GM19452 (cell line): ENCODE measurements at regions not wholly inside any gene's neighbourhood (a gene's known extent, or its start where the extent isn't known, plus 50 kb on each side); places are given as distances from the start of the nearest gene placed in this dataset.
"Not testable (repeated sequence)": the region's sequence is repeated elsewhere in the genome, so short reads cannot be mapped to it uniquely, and the experiment has no call there.

ENCODE experiments used
- ATAC-seq: cut with Tn5 transposase; IDR thresholded peaks from one replicate; pipeline ENCODE4 v1.9.1; 2021; ENCODE audit not compliant: unreplicated experiment

DNA sequence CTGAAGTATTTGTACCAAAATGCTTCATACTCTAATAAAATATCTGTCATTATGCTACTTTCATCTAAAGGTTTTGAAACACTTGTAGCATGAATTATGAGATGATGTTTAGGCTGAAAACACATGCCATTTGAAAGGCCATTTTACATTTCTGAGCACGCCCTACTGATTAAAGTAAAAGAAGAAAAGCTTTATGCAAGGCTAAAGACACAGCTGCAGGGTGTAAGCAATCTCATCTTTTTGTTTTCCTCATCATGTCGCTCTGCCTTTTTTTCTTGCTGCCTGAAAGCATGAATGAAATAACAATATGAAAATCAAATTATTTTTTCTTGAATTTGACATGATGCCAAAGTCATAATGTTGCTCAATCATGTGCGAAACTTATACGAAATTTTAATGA, 148.6 kb upstream of the ARG1 start:
- ATAC-seq: no peak

DNA sequence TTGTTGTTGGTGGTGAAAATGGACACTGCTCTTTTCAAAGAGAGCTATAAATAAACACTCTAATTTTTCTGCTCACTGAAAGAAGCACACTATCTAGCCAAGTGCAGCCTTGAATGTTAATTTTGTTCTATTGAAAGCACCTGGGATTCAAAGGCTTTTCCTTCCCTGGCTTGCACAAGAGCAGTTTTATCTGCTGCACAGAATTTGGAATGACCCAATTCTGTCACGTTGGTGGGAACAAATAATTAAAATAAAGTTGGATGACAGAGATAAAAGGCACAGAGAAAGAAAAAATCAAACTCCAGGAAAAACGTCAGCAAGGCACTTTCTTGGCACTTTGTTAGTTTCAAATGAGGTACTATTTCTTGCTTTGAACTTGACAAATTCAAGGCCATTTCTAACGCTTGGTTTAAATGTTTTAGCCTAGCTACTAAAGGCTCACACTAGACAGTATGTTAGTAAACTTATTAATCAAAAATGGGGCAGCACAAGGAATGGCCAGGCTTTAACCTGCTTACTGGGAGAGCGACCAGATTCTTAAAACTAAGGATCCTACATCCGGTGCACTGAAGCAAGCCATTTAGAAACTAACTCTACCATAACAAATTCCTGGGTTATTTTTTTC, 145.5 kb upstream of the ARG1 start:
- no peak for ATAC-seq

DNA sequence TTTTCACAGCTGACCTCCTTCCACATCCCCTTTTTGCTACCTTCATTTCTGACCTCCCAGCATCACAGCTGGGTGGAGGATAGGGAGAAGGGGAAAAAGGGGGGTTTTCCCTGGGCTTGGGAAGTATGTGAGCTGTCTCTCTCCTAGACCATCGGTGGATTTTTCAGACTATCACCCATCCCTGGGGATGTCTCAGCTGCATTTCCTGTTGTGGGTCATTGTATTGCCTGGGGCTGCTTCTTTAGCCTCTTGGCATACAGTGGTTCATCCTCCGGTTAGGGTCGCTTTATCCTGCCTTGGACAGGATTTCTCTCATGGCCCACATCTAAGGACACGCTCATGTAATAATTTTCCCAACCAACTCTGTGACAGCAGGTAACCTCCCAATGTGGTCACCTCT, 142.5 kb upstream of the ARG1 start:
- ATAC-seq: no peak

DNA sequence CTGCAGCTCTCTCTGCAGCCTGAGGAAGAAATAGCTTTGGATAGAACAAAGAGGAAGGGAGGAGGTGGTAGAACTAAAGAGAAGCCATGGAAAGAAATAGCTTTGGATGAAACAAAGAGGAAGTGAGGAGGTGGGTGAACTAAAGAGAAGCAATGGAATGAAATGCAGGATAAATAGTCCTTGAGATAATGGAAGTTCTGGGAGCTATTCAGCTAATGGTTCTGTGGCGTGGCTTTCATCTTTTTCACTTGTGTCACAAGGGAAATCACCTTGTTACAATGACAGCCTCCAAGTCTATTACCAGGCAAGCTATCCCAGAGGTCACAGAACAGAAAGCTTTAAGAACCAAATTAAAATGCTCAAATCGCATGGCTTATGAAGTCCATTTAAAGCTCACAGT, 141.3 kb upstream of the ARG1 start:
- no peak for ATAC-seq

DNA sequence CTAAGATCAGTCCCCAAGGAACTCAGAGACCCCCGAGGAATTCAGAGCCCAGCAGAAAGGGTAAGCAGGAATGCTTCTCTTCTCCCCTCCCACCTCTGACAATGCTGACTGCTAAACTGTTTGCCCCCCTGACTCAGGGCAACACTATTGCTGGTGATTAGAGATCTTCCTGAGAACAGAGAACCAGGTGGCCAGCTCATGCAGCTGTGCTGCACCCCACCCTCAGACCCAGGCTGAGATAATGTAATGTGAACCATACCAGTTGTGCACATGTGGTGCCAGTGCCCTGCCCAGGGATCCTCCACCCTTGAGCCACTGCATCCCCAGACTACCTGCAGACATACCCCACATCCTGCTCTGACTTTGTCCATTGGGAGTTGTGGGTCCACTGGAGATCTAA, 139.1 kb upstream of the ARG1 start:
- no peak for ATAC-seq

DNA sequence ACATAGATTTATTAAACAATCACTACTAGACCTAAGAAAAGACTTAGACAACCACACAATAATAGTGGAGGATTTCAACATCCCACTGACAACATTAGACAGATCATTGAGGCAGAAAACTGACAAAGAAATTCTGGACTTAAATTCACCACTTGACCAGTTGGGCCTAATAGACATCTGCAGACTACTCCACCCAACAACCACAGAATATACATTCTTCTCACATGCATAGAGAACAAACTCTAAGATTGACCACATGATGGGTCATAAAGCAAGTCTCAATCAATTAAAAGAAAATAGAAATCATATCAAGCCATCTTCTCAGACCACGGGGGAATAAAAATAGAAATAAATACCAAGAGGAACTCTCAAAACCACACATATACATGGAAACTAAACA, 136.7 kb upstream of the ARG1 start:
- ATAC-seq: no peak

DNA sequence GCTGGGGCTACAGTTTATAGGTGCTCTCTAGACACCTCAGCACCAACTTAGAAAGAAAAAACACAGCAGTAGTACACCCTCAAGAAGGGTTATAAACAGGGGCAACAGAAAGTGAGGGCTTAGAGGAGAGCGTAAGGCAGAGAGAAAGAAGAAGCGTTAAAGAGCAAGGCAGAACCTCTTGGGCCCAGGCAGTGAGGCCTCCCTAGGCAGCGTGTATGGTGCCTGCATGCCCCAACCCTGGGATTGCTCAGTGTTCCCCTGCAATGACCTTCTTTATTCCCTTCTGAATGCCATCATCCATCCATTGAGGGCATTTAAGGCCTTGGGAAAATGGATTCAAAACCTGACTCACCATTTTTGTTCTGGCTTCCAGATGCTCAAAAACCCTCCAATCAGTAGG, 130.0 kb upstream of the ARG1 start:
- ATAC-seq: no peak

DNA sequence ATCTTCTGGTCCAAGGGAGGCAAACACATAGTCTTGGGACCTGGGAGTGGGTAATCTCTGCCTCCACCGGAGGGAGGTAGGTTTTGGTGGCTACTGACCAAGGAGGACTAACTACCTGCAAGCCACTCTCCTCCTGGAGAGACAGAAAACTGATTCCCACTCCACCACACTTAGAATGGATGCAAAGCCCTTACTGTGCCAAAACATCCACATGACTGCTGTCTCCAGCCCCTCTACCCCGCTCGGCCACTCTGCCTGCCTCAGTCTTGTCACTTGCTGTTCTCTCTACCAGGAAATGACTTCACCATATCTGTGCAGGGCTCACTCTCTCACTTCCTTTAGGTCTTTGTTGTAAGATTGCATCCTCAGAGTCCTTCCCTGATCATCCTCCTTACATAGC, 129.5 kb upstream of the ARG1 start:
- no peak for ATAC-seq

DNA sequence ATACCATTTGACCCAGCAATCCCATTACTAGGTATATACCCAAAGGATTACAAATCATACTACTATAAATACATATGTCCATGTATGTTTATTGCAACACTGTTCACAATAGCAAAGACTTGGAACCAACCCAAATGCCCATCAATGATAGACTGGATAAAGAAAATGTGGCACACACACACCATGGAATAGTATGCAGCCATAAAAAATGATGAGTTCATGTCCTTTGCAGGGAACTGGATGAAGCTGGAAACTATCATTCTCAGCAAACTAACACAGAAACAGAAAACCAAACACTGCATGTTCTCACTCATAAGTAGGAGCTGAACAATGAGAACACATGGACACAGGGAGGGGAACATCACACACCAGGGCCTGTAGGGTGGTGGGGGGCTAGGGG, 127.7 kb upstream of the ARG1 start:
- ATAC-seq: not testable (repeated sequence)

DNA sequence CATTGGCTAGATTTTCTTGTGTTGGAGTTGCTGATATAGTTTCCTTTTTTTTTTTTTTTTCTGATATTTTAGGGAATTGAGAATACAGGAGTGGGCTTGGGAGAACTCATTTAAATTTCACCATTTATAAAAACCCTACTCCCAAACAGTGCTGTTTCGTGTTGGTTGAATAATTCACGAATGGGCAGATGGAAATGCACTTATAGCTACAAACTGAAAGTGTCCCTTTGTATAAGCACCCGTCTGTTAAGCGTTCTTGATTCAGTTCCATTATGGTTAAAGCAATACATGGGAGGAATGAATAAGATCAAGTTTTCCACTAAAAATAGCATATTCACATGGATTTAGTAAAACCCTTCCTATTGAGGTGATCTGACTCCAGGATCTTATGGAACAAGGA, 122.2 kb upstream of the ARG1 start:
- ATAC-seq: no peak

DNA sequence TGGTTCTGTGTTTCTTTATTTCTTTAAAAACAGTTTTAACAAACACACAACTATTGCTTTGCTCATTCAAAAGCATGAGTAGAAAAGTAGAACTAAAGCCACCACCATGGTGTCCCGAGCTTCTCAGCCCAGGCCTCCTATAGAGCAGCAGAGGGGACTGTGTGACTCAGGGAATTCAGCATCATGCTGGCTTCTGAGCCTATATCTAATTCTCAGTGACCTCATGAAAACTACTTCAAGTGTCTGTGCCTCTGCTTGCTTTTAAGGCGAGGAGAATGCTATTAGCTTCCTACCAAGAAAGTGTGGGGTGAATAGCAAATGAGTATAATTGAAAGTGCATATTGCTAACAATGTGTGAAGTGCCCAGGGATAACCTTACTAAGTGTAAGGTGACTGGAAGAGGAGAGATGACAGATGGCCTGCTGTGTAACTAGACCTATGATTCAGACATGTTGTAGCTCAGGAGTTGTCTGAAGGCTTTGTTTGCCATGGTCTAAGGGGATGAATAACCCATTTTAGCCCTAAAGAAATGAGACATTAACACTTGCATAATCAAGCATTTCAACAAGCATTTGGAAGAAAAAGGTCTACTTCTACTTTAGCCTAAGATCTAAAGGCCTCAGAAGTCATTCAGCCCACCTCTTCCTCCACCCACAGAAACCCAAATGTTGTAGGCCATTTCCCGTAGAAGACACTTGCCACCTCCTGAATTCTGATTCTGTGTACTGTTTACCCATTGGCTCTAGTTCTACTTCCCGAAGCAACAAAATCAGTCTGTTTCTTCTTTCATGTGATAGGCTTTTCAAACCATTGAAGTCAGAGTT, 121.5 kb upstream of the ARG1 start:
- no peak for ATAC-seq

DNA sequence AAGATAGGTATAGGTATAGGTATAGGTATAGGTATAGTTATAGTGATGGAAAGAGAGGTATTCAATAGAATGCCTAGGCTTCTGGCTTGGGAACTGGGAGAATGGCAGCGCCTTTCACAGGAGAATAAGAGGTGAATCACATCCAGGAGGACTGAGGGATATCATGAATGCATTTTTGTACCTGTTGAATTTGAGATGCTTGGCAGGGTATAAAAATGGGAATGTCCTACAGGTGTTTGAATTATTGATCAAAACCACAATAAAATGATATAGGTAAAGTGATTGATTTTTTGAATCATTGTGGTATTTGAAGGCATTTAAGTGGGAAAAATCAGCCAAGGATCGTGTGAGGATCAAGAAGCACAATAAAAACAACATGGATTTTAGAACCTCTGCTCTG, 119.2 kb upstream of the ARG1 start:
- ATAC-seq: no peak

DNA sequence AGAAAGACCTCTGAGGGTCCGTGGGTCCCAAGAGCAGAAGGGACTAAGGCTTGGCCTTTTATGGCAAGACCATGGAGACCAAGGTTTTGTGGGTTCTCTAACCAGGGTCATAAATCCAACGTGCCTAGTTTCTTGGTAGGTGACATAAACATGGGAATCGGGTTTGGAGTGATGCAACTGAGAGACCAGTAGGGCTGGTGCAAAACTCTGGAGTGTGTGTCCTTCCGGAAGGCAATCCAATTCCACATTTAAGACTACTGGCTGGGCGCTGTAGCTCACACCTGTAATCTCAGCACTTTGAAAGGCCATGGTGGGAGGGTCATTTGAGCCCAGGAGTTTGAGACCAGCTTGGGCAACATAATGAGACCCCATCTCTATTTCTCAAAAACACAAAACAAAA, 116.5 kb upstream of the ARG1 start:
- ATAC-seq: no peak

DNA sequence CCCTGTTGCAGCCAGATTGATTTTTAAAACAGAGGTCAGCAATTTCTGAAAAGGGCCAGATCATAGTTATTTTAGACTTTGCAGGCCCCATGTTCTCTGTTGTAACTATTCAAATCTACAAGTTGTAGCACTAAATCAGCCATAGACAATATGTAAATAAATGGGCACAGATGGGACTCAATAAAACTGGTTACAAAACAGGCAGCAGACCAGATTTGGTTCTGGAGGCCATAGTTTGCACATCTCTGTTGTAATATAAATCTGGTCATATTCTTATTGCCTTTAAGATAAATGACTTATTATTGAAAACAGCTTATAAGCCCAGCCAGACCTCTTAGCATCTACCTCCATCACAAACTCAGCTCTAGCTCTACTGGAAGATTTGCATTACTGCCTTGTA, 114.0 kb upstream of the ARG1 start:
- no peak for ATAC-seq

DNA sequence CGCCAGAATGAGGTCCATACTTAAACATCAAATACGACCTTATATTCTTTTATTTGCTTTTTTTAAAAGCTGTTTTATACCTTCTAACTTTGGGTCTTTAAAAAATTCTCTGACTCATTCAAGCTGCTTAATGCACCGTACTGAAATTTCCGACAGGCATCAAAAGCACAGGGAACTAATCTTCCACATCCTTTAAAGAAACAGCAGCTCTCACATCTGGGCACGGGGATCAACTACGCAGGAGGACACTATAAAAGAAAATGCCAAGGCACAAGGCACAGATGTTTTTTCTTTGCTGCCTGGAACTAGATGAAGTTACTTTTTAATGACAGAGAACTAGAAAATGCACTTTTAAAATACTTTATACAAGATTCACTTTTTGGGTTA, 112.4 kb upstream of the ARG1 start:
- no peak for ATAC-seq

DNA sequence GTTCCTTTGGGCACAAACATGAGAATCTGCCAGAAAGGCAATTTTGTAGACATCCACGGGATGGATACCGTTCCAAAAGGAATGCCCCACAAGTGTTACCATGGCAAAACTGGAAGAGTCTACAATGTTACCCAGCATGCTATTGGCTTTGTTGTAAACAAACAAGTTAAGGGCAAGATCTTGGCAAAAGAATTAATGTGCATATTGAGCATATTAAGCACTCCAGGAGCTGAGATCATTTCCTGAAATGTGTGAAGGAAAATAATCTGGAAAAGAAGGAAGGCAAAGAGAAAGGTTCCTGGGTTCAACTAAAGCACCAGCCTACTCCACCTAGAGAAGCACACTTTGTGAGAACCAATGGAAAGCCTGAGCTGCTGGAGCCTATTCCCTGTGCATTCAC, 103.9 kb upstream of the ARG1 start:
- ATAC-seq: no peak

DNA sequence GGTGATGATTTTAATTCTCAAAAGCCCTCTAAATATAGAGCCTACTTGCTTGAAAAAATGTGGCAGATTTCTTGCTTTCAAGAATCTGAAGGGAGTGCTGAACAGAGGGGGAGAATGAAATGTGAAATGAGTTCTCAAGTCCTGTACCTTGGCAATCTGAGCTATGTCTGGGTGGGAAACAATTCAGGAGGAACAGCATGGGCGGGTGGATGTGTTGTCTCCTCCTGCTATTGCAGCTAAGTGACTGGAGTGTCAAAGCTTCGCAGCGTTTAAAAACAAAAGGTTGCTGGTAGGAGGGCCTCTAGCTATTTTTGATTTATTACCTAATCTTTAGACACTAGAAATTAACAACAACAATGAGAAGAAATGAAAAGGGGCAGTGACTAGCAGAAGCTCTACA, 102.5 kb upstream of the ARG1 start:
- no peak for ATAC-seq

DNA sequence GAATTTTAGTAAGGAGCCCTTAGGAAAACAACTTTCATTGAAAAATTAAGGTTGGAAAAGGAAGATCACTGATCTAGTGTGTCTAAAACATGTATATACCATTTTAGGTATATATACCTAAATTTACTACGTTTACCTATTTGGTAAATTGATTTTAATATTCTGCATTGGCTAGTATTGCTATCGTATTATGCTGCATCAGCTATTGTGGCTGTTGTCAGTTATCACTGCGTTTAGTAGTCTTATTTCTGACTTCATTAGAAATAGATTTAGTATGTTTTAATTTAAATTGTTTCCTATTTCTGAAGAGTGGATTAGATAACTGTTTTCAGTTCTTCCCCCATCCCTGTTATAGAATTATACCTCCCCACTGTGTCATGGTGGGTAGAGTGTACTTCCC, 101.7 kb upstream of the ARG1 start:
- no peak for ATAC-seq

DNA sequence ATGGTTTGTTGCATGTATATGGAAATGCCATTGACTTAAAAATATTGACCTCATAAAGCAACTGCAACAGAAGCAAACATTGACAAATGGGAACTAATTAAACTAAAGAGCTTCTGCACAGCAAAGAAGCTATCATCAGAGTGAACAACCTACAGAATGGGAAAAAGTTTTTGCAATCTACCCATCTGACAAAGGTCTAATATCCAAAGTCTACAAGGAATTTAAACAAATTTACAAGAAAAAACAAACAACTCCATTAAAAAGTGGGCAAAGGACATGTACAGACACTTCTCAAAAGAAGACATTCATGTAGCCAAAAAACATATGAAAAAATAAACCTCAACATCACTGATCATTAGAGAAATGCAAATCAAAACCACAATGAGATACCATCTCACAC, 99.7 kb upstream of the ARG1 start:
- ATAC-seq: not testable (repeated sequence)

DNA sequence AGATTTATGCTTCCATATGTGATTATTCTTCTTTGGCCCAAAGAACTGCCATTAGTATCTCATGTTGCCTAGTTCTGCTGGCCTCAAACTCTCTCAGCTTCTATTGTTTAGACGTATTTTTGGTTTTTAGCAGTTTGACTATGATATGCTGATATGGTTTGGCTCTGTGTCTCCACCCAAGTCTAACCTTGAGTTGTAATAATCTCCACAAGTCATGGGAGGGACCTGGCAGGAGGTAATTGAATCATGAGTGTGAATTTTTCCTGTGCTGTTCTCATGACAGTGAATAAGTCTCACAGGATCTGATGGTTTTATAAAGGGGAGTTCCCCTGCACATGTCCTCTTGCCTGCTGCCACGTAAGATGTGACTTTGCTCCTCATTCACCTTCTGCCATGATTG, 96.7 kb upstream of the ARG1 start:
- no peak for ATAC-seq

DNA sequence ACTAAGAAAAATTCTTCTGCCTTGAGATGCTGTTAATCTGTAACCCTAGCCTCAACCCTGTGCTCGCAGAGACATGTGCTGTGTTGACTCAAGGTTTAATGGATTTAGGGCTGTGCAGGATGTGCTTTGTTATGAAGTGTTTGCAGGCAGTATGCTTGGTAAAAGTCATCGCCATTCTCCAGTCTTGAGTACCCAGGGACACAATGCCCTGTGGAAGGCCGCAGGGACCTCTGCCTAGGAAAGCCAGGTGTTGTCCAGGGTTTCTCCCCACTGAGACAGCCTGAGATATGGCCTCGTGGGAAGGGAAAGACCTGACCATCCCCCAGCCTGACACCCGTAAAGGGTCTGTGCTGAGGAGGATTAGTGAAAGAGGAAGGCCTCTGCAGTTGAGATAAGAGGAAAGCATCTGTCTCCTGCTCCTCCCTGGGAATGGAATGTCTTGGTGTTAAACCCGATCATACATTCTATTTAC, 94.2 kb upstream of the ARG1 start:
- ATAC-seq: not testable (repeated sequence)

DNA sequence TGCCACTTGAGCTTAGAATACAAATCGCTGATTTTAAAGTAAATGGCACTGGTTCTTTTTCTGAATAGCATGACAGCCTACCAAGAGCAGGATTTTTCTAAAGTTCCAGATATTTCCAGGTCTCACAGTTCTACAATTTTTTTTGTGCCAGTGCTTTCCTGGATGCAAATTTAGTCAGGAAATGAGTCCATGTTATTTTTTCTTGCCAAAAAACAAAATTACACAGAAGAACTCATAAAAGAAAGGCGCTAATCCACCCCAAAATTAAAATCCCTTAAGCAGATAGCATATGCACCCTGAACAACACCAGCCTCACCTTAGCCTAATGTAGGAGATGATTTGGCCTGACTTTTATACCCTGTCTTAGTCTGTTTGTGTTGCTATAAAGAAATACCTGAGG, 86.4 kb upstream of the ARG1 start:
- ATAC-seq: no peak

DNA sequence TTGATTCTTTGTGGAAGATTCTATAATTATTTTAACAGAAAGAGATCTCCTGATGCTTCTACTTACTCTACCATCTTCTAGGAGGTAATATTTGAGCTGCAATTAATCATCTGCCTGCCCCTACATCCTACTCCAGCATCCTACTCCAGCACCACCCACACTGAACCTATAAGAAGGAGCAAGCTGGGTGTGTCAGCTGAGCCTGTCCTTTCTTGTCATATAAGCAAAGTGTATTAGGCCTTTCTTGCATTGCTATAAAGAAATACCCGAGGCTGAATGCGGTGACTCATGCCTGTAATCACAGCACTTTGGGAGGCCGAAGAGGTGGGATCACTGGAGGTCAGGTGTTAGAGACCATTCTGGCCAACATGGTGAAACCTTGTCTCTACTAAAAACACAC, 84.2 kb upstream of the ARG1 start:
- no peak for ATAC-seq
